ENCODE measurements at regions not wholly inside any gene's neighbourhood (a gene's known extent, or its start where the extent isn't known, plus 50 kb on each side); places are given as distances from the start of the nearest gene placed in this dataset.
"Not testable (repeated sequence)": the region's sequence is repeated elsewhere in the genome, so short reads cannot be mapped to it uniquely, and the experiment has no call there.

DNA sequence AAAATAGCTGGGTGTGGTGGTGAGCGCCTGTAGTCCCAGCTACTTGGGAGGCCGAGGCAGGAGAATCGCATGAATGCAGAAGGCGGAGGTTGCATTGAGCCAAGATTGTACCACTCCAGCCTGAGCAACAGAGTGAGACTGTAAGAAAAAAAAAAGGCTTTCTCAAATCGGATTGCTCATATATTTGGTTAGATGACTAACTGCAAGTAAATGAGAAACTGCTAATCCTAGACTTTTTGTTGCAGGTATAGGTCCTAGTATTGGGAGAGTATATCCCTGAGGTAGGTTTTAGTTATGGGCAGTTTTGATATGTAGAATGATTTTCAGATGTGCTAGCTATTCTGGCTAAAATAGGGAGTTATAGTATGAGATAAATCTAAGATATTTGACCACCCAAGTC is 944.8 kb downstream of the DNAH5 start:
- DNase-seq, result no peak

DNA sequence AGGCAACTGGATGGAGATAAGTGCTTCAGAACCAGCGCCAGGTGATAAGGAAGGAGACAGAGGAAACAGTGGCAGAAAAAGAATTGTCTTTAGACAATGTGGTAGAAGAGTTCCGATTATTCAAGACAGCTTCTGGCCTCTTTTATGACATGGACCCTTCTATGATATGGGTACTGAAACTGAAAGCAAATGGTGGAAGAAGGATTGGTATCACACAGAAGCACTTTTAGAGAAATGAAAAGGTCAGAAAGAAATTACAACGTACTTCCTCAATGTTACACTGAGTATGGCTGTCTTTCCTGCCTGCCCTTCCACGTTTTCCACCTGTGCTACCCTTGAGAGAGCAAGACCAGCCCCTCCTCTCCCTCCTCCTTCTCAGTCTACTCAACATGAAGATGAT is 959.3 kb downstream of the DNAH5 start:
- DNase-seq, result no peak

DNA sequence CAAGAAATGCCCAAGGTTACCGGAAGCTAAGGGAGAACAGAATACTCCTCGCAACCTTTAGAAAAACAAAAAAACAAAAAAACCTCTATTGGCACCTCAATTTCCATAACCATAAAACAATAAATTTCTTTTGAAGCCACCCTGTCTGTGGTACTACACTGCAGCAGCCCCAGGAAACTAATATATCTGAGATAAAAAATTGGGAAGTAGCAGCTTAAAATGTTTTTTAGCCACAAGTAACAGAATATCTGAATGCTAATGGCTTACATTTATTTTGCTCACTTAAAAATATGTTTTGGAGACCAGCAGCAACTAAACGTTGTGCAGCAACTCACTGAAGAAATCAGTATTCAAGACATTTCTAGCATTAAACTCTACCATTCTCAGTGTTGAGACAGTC is 969.6 kb downstream of the DNAH5 start:
- DNase-seq, result no peak

DNA sequence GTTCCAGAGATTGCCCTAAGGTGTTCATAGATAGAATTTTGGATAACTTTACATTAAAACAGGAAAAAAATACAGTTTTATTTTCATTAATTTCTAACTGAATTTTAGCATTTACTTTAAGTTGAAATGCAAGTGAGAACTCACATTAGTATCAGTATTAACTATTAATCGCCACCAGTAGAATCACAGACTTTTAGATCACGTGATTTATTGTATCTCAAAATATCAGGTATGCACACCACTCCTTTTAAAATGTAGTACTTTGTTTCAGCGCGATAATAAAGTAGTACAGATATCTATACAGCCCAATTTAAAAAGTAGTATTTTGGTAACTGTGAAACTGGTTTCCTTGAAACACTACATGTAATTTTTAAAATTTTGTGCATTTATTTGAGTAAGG is 978.7 kb downstream of the DNAH5 start:
- no peak for DNase-seq

DNA sequence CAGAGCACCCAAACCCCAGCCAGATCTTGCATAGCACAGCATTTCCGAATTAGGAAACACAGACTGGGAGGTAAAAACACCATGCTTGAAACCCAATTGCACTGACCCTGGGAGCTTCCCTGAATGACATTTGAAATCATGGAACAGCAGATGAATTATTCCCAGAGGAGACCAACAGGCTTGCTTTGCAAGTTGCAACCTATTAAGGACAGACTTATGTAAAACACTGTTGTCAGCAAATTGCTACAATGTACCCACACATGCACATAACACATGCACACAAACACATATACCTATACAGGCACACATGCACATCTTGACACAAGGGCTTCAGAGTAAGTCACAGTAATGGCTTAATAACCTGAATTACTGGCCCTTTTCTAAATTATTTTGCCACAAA is 984.8 kb downstream of the DNAH5 start:
- DNase-seq, result no peak

DNA sequence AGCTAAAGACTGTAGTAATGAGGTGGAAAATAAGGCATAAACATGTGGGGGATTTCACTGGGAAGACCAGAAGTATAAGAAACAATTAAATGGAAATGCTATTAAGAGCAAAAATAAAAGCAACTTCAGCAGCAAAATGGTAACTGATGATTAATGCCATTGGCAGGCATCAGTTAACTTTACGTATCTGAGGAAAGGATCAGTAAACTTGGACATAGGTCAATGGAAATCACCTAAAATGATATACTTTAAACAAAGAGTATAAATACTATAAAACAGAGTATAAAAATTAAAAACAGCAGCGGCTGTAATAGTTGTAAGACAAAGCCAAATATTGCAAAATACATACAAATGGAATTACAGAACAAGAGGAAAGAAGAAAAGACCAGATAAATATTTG is 992.1 kb downstream of the DNAH5 start:
- no peak for DNase-seq

DNA sequence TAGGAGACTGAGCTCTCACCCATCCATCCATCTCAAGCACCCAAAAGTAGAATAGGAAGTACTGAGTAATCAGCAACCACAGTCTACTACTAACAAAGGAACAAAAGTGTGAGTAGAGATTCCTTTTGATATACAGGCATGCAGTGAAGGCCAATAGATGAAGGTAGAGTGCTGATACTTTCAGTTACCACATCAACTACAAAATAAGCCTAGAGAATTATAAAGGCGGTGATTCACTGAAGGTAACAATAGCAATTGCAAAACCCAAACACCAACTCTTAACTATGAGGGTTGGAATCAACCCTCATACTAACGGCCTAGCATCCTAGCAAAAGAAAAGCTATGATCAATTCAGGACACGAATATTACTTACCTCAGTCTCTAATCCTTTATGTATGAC is 992.6 kb downstream of the DNAH5 start:
- no peak for DNase-seq

DNA sequence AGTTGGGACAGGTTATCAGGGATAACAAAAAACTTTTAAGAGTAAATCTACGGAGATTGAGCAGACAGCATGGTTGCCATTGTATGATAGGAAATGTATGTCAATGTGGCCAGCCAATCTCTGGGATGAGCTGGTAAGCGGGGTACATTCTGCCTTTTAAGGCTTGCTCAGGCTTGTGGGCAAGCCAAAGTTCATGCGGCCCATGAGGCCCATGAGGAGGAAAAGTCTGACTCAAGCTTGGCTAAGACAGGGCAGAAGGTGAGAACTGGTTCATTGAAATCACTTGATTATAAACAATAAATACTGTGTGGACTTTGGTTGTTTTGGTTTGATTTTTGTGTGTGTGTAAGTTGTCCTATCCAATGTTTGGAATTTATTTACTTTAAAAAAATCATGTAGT is 997.1 kb downstream of the DNAH5 start:
- no peak for DNase-seq

DNA sequence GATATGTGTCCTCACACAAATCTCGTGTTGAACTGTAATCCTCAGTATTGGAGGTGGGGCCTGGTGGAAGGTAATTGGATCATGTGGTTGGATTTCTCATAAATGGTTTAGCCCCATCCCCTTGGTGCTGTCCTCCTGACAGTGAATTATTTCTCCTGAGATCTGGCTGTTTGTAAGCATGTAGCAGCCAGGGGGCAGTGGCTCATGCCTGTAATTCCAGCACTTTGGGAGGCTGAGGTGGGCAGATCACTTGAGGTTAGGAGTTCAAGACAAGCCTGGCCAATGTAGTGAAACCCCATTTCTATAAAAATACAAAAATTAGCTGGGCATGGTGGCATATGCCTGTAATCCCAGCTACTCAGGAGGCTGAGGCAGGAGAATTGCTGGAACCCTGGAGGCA is 999.0 kb downstream of the DNAH5 start:
- not testable (repeated sequence) for DNase-seq

DNA sequence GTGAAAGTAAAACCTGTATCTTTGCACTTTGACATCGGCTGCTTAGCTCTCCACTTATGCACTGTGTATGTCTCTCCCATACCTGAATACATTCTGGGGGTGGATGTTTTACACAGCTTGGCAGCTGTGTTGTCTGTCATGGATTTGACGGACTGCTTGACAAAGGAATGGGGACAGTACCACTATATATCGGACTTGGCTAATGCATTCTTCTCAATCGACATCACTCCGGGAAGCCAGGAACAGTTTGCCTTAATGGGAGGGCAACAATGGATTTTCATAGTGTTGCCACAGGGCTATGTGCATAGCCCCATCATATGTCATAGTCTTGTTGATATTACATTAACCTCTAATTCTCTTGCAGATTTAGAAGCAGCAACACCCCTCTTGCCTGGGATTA is 1008.3 kb downstream of the DNAH5 start:
- no peak for DNase-seq

DNA sequence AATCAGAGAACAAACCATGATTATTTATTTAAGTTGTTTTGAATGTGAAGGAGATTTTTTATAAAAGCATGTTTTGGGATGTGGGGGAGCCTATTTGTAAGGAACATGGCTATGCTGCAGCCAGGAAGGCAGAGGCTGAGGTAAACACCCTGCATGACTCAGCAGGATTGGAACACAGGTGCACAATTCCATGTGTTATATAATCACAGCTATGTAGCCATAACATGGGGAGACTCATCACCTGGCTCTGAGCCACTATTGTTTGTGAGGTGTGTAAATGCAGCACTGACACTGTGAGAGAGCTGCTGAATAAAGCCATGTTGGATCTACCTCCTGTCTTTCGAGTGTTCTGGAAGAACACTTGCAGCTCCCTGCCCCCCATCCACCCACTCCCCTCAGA is 1009.8 kb downstream of the DNAH5 start:
- no peak for DNase-seq

DNA sequence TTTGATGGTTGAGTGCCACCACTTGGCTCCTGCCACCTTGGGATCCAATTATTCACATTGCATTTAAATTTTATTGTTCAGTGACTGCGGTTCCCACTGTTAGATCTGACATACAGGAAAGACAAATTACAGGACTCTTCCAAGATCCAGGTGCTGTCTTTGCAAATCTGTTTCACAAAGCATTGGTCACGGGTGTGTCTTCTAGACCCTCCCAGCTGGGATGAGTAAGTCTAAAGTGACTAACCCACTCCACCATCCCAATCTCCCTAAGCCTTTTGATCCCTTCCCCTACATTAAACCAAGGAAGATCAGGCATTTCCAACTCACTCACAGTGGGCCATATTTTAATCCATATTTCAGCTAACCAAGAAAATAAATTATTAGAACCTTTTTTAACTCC is 1016.3 kb upstream of the CTNND2 start:
- no peak for DNase-seq

DNA sequence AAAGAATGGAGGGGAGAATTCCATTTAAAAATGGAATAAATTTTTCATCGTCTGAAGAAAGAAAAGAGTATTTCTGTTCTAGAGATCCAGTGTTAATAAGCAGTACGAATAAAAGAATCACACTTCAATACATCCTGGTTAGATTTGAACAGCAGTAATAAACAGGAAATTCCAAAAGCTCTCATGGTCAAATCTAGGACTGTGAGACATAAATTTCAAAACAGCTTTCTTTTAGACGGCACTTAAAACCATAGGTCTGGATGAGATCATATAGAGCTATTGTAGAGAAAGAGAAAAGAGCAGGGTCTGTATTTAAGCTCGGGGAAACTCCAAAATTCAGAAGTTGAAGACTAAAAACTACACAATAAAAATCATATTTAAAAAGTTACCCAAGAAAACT is 1006.9 kb upstream of the CTNND2 start:
- no peak for DNase-seq

DNA sequence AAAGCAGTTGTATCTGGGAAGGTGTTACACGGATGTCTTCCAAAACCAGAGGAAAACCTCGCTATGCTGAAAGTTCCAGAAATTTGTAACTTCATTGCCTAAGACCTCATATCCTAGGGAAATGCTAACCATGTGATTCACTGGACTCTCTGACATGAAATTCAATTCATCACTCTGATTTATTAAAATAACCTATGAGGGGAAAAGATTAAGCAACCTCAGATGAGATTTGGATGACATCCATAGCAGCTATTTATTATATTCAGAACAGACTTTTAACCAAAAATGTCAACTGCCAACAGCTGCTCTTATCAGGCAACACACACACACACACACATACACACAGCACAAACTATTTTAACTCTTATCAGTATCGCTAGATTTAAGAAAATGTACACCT is 1006.4 kb upstream of the CTNND2 start:
- no peak for DNase-seq

DNA sequence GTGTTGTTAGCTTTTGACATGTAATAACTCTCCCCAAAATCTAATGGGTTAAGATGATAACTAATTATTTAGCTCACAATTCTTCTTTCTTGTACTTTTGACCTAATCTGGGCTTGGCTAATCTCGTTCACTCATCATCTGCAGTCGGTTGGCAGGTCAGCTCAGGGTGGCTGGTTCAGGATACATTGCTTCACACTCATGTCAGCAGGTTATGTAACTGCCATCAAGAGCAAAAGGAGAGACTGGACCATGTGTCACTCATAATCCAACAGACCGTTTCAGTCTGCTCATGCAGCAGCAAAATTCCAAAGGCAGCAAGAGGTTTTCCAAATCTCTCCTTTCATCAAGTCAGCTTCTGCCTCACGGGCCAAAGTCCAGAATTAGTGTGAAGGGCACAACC is 998.4 kb upstream of the CTNND2 start:
- DNase-seq, result no peak

DNA sequence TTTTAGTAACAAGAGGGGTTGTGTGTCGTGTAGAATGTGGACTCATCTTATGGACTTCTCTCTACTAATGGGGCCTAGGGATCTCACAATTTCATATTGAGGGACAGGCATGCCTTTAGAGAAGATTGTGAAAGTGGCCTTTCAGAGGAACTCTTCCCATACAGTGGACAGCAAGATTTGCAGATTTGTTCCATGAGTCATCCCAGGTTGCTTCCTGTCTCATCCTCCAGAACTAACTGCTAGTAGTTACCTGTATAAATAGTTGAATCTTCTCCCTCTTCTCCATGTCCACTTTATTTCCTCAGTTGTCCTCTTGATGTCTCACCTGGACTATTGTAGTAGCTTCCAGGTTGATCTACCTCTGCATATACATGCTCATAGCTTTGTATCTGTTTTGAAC is 997.5 kb upstream of the CTNND2 start:
- DNase-seq, result no peak

DNA sequence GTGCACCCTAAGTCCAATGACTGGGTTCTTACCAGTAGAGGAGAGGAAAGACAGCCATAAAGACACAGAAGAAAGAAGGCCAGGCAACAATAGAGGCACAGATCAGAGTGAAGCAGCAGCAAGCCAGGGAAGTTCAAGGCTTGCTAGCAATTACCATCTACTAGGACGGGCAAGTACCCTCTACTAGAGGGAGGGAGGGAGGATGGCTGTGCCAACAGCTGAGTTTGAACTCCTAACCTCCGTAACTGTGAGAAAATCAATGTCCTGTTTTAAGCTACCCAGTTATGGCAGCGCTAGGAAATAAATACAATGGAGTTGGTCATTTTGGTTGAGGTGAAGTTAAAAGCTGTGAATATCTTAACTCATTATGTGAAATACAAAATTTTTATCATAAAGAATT is 991.8 kb upstream of the CTNND2 start:
- no peak for DNase-seq

DNA sequence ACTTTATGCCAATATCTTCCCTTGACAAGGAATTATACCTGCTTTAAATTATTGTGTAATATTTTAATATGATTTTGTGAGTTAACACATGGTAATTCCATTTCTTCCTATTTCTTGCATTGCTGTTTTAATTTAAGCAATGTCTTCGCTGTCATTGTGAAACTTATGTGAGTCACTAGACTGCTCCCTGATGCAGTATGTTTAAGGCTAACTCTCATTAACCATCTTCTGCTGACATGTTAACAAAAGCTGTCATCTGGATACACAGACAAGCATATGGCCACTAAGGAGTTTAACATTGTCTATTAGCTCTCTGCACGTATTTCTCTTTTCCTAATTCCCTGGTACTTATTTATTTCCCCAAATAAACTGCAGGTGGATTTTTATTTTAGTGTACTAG is 980.8 kb upstream of the CTNND2 start:
- no peak for DNase-seq

DNA sequence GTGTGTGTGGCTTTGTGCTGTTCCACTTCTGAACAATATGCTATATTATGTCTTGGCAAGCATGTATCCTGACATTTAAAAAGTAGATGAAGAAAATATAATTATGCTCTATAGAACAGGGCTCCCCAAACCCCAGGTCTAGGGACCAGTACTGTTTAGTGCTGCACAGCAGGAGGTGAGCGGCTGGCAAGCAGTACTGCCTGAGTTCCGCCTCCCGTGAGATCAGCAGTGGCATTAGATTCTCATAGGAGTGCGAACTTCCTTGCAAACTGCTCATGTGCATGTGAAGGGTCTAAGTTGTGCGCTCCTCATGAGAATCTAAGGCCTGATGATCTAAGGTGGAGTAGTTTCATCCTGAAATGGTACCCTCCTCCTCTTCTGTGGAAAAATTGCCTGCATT is 979.1 kb upstream of the CTNND2 start:
- DNase-seq, result no peak

DNA sequence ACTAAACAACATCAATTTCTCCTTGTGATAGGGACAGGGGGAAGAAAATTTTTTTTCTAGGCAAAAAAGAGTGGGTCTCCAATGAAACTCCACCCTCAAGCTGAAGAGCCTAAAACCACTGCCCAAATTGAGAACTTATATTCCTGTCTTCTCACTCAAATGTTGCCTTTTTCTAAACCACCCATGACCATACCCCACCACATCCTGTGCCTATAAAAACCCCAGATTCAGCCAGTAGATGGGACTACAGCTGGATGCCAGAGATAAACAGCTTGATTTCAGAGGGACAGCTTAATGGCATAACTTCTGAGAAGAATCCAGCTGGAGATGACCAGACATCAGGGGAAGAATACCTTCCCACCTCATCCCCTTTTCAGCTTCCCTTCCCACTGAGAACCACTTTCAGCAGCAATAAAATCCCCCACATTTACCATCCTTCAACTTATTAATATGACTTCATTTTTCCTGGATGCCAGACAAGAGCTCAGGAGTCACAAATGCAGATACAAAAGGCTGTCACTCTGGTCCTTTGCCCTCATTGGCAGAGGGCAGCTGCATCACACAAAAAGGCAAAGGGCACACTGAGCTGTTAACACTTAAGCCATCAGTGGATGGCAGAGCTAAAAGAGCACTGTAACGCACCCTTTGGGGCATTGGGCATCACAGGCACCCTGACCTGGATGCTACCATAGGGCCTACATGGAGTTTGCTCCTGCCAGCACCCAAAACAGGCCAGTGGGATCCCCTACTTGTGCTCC is 972.5 kb upstream of the CTNND2 start:
- peak in 1 of 2 donors; percentile 6 for DNase-seq

DNA sequence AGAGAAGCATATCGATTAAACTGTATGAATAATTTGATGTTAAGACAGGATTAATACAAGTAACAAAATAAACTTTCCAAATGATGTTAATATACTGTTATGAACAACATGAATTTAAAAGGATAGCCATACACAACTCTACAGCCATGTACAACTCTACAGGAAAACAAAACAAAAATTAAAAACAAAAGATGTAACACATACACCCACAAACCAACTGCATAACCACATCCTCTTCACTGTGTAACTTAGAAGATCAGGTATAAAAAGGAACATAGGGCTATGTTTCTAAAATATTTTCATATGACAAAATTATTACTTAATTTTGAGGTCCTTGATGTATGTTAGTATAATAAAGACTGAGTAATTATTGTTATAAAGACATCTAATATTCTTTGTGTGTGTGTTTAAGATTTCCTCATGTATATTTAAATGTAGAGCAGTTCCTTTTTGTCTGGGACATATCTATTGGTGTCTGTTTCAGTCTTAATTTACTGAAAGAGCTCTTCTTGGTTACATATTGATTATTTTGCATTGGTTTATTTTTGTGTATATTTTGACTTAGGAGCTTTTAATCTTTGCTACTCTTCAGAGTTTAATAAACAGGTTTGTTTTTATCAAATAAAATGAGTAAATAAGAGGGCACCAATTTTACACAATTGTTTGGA is 966.8 kb upstream of the CTNND2 start:
- peak in 1 of 2 donors; percentile 27 for DNase-seq

DNA sequence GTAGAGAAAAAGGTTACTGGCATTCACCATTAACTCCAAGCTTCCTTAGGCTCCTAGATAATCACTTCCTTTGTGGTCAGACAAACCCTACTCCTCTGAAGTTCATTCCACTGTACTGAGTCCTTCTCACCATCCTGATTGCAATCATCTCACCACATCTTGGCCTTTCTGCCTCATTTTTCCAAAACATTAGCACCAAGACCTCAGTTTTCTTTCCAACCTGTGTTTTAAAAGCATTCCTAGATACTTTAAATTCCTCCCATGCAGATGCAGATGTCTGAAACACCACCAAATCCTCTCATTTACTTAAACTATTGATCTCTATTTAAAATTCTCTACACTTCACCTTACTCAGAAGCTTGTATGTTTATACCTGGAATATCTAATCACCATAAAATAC is 961.3 kb upstream of the CTNND2 start:
- no peak for DNase-seq

DNA sequence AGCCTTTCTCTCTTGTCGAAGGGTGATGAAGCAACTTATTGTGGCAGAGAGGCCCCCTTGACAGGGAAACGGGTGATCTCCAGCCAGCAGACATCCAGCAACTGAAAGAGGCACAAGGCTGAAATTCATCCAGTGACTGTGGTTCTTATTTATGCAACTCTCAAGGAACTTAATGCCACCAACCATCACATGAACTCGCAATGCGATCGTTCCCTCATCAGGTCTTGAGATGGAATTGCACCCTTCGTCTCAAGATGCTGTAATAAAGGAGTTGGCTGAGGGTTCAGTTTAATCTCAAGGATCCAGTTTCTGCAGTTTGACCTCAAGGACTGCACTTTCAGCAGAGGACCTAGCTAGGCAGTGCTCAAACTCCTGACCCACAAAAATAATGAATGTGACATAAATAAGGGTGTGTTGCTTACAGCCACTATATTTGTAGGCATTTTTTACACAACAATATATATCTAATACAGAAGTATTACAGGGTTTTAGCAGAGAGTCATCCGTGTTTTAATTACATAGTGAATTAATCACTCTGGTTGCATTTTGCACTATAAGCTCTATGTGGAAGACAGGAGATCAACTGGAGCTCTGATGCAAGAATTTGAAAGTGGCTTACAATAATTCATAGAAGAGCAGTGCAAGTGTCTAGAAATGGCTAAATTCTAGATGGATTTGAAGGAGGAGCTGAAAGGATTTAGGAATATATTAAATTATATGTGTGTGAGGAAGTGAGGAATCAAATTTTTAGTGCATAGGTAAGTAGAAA is 957.8 kb upstream of the CTNND2 start:
- DNase-seq, result no peak

DNA sequence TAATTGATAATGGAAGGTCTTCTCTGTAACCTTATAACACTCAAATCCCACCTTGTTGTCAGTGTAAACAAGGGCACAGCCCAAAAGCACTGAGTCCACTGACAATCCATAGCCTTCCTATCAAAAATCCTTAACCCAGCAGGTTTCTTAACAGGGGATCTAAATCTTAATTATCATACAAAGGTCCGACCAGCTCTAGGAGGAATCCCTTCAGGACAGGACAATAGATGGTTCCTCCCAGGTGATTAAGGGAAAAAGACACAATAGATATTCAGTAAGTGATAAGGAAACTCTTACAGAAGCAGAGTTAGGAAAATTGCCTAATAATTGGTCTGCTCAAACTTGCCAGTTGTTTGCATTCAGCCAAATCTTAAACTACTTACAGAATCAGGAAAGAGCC is 951.9 kb upstream of the CTNND2 start:
- not testable (repeated sequence) for DNase-seq

Measured in CD4-positive, alpha-beta T cell treated with Interferon alpha-2 for 1 hour (primary cell).